Sigmoid colon (tissue), 6 donors: ENCODE measurements at regions not wholly inside any gene's neighbourhood (a gene's known extent, or its start where the extent isn't known, plus 50 kb on each side); places are given as distances from the start of the nearest gene placed in this dataset.

ENCODE experiments used
- DNase-seq: peaks from one replicate; pipeline ENCODE4 v3.0.0-alpha.2; 2019
- H3K27ac ChIP-seq, 4 donors: fragments of 200-600 bp; sonication (generic); one replicate each; pipeline ENCODE4 v1.5.1; 2016 to 2019; ENCODE audit warnings: mild to moderate bottlenecking in 1 of 4
- H3K27me3 ChIP-seq, 3 donors: fragments of 200-600 bp; sonication (generic); one replicate each; pipeline ENCODE4 v1.5.1; 2019; ENCODE audit warnings: mild to moderate bottlenecking in 1 of 3
- H3K36me3 ChIP-seq, 4 donors: fragments of 200-600 bp; sonication (generic); one replicate each; pipeline ENCODE4 v1.5.1; 2016 to 2019
- H3K4me1 ChIP-seq, 4 donors: fragments of 200-600 bp; sonication (generic); one replicate each; pipeline ENCODE4 v1.5.1; 2017 to 2019
- H3K4me3 ChIP-seq, 4 donors: fragments of 200-600 bp; sonication (generic); one replicate each; pipeline ENCODE4 v1.5.1; 2017 to 2019; ENCODE audit warnings: mild to moderate bottlenecking in 2 of 4, moderate library complexity in 1 of 4
- H3K9me3 ChIP-seq, 4 donors: fragments of 200-600 bp in 3 of 4; sonication (generic) in 3 of 4; one replicate each; pipeline versions ENCODE4 v1.5.1 to v1.6.1; 2013 to 2019
- EP300 ChIP-seq, 4 donors: sonication (generic); formaldehyde crosslinking; IDR thresholded peaks; one replicate each; pipeline ENCODE4 v1.6.1; 2017; ENCODE audit warnings: antibody characterized with exemption in 4 of 4
- POLR2A ChIP-seq, 2 donors: fragments of 450-650 bp; IDR thresholded peaks; one replicate each; pipeline ENCODE4 v1.6.1; 2016; ENCODE audit warnings: antibody characterized with exemption in 2 of 2, mild to moderate bottlenecking in 2 of 2, moderate library complexity in 2 of 2
- POLR2AphosphoS5 ChIP-seq, 4 donors: sonication (generic); formaldehyde crosslinking; IDR thresholded peaks; one replicate each; pipeline ENCODE4 v1.6.1; 2017; ENCODE audit warnings: antibody characterized with exemption in 4 of 4
- WGBS, 2 donors: extraction: QIAGEN DNeasy Blood & Tissue Kit; methylation state at CpG; one replicate each; pipeline ENCODE4 v1.1.7; 2013; 5-methylcytosine and 5-hydroxymethylcytosine counted together
- intact Hi-C: fragments of 100-400 bp; cut with DNase I; formaldehyde crosslinking; loops from one replicate; pipeline ENCODE4 v1.15.1; 2023
- TF ChIP-seq, protein P1 (sequence below), 4 experiments: fragments of 450-650 bp in 3 of 4; fragments of 200-600 bp in 1 of 4; IDR thresholded peaks; one replicate each; pipeline ENCODE4 v1.5.1; 2016 to 2019; ENCODE audit warnings: antibody characterized with exemption in 4 of 4, mild to moderate bottlenecking in 3 of 4, moderate library complexity in 2 of 4
- donor health status: healthy with polysubstance abuse.
- donor health status: healthy.

DNA sequence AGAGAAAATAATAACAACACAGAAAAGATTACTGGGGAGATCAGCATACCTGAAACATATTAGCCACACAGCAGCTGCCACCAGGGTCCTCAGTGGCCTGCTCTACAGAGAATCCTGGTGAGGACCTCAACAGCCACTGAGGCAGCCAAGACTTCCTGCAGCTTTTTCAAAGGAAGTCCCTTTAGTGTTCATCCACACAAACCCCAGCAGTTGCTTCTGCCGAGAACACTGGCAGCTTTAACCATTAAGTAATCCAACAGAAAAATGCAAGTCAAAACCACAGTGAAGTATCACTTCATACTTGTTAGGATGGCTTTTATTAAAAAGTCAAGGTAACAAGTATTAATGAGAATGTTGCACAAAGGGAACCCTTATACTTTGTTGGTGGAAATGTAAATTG, 542.0 kb upstream of the GCFC2 start:
- intact Hi-C loops = no loop called here
- no peak overlapping the region for H3K4me3 ChIP-seq
- no peaks in the 10 kb centered on the region for H3K9me3 ChIP-seq
- TF ChIP-seq, protein P1, sequence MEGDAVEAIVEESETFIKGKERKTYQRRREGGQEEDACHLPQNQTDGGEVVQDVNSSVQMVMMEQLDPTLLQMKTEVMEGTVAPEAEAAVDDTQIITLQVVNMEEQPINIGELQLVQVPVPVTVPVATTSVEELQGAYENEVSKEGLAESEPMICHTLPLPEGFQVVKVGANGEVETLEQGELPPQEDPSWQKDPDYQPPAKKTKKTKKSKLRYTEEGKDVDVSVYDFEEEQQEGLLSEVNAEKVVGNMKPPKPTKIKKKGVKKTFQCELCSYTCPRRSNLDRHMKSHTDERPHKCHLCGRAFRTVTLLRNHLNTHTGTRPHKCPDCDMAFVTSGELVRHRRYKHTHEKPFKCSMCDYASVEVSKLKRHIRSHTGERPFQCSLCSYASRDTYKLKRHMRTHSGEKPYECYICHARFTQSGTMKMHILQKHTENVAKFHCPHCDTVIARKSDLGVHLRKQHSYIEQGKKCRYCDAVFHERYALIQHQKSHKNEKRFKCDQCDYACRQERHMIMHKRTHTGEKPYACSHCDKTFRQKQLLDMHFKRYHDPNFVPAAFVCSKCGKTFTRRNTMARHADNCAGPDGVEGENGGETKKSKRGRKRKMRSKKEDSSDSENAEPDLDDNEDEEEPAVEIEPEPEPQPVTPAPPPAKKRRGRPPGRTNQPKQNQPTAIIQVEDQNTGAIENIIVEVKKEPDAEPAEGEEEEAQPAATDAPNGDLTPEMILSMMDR (IDR thresholded peaks at IDR 0.05) = no peak
- no peak for TF ChIP-seq EP300 (IDR thresholded peaks at IDR 0.05)
- TF ChIP-seq POLR2AphosphoS5 (IDR thresholded peaks at IDR 0.05) = no peak
- TF ChIP-seq POLR2A (IDR thresholded peaks at IDR 0.05) = no peak
- H3K27ac ChIP-seq = no peak overlapping the region
- H3K4me1 ChIP-seq = no peaks in the 10 kb centered on the region
- H3K36me3 ChIP-seq = no peaks in the 10 kb centered on the region
- no peak for DNase-seq
- WGBS, 2 donors = 46 to 56% methylated on average over 1 of the region's 1 CpG
- H3K27me3 ChIP-seq = no peaks in the 10 kb centered on the region

DNA sequence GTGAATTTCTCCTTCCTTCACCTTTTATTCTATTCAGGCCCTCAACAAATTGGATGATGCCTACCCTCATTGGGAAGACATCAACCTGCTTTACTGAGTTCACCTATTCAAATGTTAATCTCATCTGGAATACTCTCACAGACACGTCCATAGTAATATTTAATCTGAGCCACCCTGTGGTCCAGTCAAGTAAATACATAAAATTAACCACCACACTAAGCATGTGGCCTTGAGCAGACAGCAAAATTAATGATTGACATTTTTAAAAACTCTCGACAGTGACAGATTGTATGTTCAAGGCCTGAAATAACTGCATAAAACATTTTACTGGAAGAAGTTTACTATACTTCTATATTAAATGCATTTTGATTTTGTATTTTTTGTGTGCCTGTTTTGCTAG, 540.6 kb upstream of the GCFC2 start:
- DNase-seq = no peak
- Histone ChIP-seq H3K4me1 (no peaks in the 10 kb centered on the region), H3K27me3 (no peaks in the 10 kb centered on the region), H3K9me3 (peaks cover 0 to 2% (median 0%) of the 10 kb centered on the region in 4 donors), H3K27ac (no peak overlapping the region), H3K36me3 (no peaks in the 10 kb centered on the region), H3K4me3 (no peak overlapping the region)
- 24 to 51% methylated on average over 2 of the region's 2 CpGs for WGBS, 2 donors
- TF ChIP-seq, protein P1 (IDR thresholded peaks at IDR 0.05) = no peak
- TF ChIP-seq EP300 (IDR thresholded peaks at IDR 0.05) (no peak), POLR2A (IDR thresholded peaks at IDR 0.05) (no peak), POLR2AphosphoS5 (IDR thresholded peaks at IDR 0.05) (no peak)
- intact Hi-C loops = no loop called here

GRCh38 chr2:76247006-76247405, 536.3 kb upstream of the GCFC2 start:
- DNase-seq = no peak
- Histone ChIP-seq H3K4me1 (no peaks in the 10 kb centered on the region), H3K27ac (no peak overlapping the region), H3K4me3 (no peak overlapping the region), H3K27me3 (no peaks in the 10 kb centered on the region), H3K9me3 (peaks cover 0 to 2% (median 0%) of the 10 kb centered on the region in 4 donors), H3K36me3 (no peaks in the 10 kb centered on the region)
- 61 to 67% methylated on average over 3 of the region's 3 CpGs for WGBS, 2 donors
- intact Hi-C loops = no loop called here
- TF ChIP-seq POLR2AphosphoS5 (IDR thresholded peaks at IDR 0.05) = no peak
- TF ChIP-seq, protein P1 (IDR thresholded peaks at IDR 0.05) = no peak
- no peak for TF ChIP-seq EP300 (IDR thresholded peaks at IDR 0.05)
- TF ChIP-seq POLR2A (IDR thresholded peaks at IDR 0.05) = no peak

DNA sequence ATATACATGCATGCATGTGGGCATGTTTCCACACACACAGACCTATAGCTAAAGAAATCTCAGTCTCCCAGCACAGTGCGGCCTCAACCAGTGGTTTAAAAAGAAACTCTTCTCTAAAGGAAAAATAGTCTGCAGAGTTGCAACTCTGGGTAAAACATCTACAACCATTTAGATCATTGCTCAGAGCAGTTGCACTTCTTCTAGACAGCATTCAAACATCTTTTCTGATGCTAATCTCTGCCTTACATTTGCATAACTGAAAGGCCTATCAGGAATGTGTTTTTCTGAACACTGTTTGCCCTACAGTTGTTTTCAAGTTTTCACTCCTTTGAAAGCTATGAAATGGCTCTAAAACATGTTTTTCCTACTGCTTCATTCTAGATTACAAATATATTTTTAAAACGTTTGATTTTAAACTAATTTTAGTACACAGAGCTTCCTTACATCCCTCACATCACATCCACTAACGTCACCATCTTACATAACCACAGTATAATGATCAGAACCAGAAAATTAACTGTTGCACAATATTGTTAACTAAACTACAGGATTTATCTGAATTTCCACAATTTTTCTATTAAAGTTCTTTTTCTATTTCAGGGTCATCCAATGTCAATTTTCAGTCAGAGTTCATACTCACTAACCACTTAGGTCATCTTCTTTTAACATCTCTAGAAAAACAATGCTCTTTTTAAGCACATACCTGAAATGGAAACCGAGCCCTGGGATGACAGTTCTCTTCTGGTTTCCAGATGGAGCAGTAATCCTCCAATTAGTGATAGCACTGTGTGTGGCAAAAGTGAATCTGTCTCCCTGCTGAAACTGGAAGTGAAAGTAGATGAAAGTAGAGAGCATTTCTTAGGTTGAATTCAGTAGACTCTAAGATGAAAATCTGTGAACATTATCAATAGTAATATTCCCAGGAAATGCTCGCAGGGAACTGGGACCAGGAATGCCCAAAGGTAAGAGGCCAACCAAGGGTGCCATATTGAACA, 501.6 kb upstream of the GCFC2 start:
- no peaks in the 10 kb centered on the region for H3K27me3 ChIP-seq
- no peak for DNase-seq
- H3K4me1 ChIP-seq = no peaks in the 10 kb centered on the region
- intact Hi-C loops = no loop called here
- H3K4me3 ChIP-seq = no peak overlapping the region
- TF ChIP-seq, protein P1 (IDR thresholded peaks at IDR 0.05) = no peak
- no peak for TF ChIP-seq POLR2AphosphoS5 (IDR thresholded peaks at IDR 0.05)
- no peak for TF ChIP-seq POLR2A (IDR thresholded peaks at IDR 0.05)
- TF ChIP-seq EP300 (IDR thresholded peaks at IDR 0.05) = no peak
- 66 to 76% methylated on average over 5 of the region's 5 CpGs for WGBS, 2 donors
- no peak overlapping the region for H3K27ac ChIP-seq
- H3K36me3 ChIP-seq = no peaks in the 10 kb centered on the region
- H3K9me3 ChIP-seq = no peaks in the 10 kb centered on the region
